ENCODE measurements at regions not wholly inside any gene's neighbourhood (a gene's known extent, or its start where the extent isn't known, plus 50 kb on each side); places are given as distances from the start of the nearest gene placed in this dataset.

- no peaks in the 10 kb centered on the region for H3K9me3 ChIP-seq (ENCODE audit: low read depth, low read length)
- no peak for TF ChIP-seq CTCF (IDR thresholded peaks at IDR 0.05; ENCODE audit: extremely low read depth, low read depth, low read length)
- no peak overlapping the region for H3K4me3 ChIP-seq (ENCODE audit: insufficient read depth, low read length)
- H3K27me3 ChIP-seq (ENCODE audit: insufficient read depth, low read length): no peaks in the 10 kb centered on the region
- H3K27ac ChIP-seq (ENCODE audit: low read depth, low read length): no peak overlapping the region
- H3K36me3 ChIP-seq (ENCODE audit: insufficient read depth, low read length): no peaks in the 10 kb centered on the region
- no peak overlapping the region for H2AFZ ChIP-seq (ENCODE audit: low read length)
- DNase-seq (ENCODE audit: insufficient read length, low spot score, missing footprints): no peak
- H3K79me2 ChIP-seq (ENCODE audit: insufficient read depth, low read length): no peaks in the 10 kb centered on the region
- H3K4me2 ChIP-seq (ENCODE audit: insufficient read depth, low read length): no peak overlapping the region
- H4K20me1 ChIP-seq (ENCODE audit: insufficient read depth, low read length): no peaks in the 10 kb centered on the region
- no peaks in the 10 kb centered on the region for H3K4me1 ChIP-seq (ENCODE audit: insufficient read depth, low read length)
Observed at GRCh38 chr21:17978895-17979294, 159.7 kb upstream of the C21orf91 start.

GRCh38 chr21:17976691-17977090 lies 157.5 kb upstream of the C21orf91 start:
- Histone ChIP-seq H3K4me2 (ENCODE audit: insufficient read depth, low read length) (no peak overlapping the region), H3K27ac (ENCODE audit: low read depth, low read length) (no peak overlapping the region), H3K79me2 (ENCODE audit: insufficient read depth, low read length) (no peaks in the 10 kb centered on the region), H3K36me3 (ENCODE audit: insufficient read depth, low read length) (no peaks in the 10 kb centered on the region), H4K20me1 (ENCODE audit: insufficient read depth, low read length) (no peaks in the 10 kb centered on the region), H2AFZ (ENCODE audit: low read length) (no peak overlapping the region), H3K9me3 (ENCODE audit: low read depth, low read length) (no peaks in the 10 kb centered on the region), H3K4me3 (ENCODE audit: insufficient read depth, low read length) (no peak overlapping the region), H3K27me3 (ENCODE audit: insufficient read depth, low read length) (no peaks in the 10 kb centered on the region), H3K4me1 (ENCODE audit: insufficient read depth, low read length) (no peaks in the 10 kb centered on the region)
- no peak for DNase-seq (ENCODE audit: insufficient read length, low spot score, missing footprints)
- TF ChIP-seq CTCF (IDR thresholded peaks at IDR 0.05; ENCODE audit: extremely low read depth, low read depth, low read length): no peak

GRCh38 chr21:17976139-17976538 lies 157.0 kb upstream of the C21orf91 start:
- Histone ChIP-seq H3K4me3 (ENCODE audit: insufficient read depth, low read length) (no peak overlapping the region), H4K20me1 (ENCODE audit: insufficient read depth, low read length) (no peaks in the 10 kb centered on the region), H3K79me2 (ENCODE audit: insufficient read depth, low read length) (no peaks in the 10 kb centered on the region), H3K4me1 (ENCODE audit: insufficient read depth, low read length) (no peaks in the 10 kb centered on the region), H3K4me2 (ENCODE audit: insufficient read depth, low read length) (no peak overlapping the region), H3K27me3 (ENCODE audit: insufficient read depth, low read length) (no peaks in the 10 kb centered on the region), H3K9me3 (ENCODE audit: low read depth, low read length) (no peaks in the 10 kb centered on the region), H3K36me3 (ENCODE audit: insufficient read depth, low read length) (no peaks in the 10 kb centered on the region), H3K27ac (ENCODE audit: low read depth, low read length) (no peak overlapping the region), H2AFZ (ENCODE audit: low read length) (no peak overlapping the region)
- no peak for TF ChIP-seq CTCF (IDR thresholded peaks at IDR 0.05; ENCODE audit: extremely low read depth, low read depth, low read length)
- DNase-seq (ENCODE audit: insufficient read length, low spot score, missing footprints): no peak

- H3K9me3 ChIP-seq (ENCODE audit: low read depth, low read length): no peaks in the 10 kb centered on the region
- H3K4me2 ChIP-seq (ENCODE audit: insufficient read depth, low read length): no peak overlapping the region
- no peak overlapping the region for H2AFZ ChIP-seq (ENCODE audit: low read length)
- DNase-seq (ENCODE audit: insufficient read length, low spot score, missing footprints): no peak
- no peaks in the 10 kb centered on the region for H3K79me2 ChIP-seq (ENCODE audit: insufficient read depth, low read length)
- no peaks in the 10 kb centered on the region for H4K20me1 ChIP-seq (ENCODE audit: insufficient read depth, low read length)
- no peaks in the 10 kb centered on the region for H3K36me3 ChIP-seq (ENCODE audit: insufficient read depth, low read length)
- H3K27me3 ChIP-seq (ENCODE audit: insufficient read depth, low read length): no peaks in the 10 kb centered on the region
- H3K4me1 ChIP-seq (ENCODE audit: insufficient read depth, low read length): no peaks in the 10 kb centered on the region
- no peak overlapping the region for H3K4me3 ChIP-seq (ENCODE audit: insufficient read depth, low read length)
- no peak for TF ChIP-seq CTCF (IDR thresholded peaks at IDR 0.05; ENCODE audit: extremely low read depth, low read depth, low read length)
- H3K27ac ChIP-seq (ENCODE audit: low read depth, low read length): no peak overlapping the region
Observed at GRCh38 chr21:17967319-17967718, 148.2 kb upstream of the C21orf91 start.
